NOMO-1 treated with DMSO at 0.1 percent for 48 hours (cell line): ENCODE measurements at regions not wholly inside any gene's neighbourhood (a gene's known extent, or its start where the extent isn't known, plus 50 kb on each side); places are given as distances from the start of the nearest gene placed in this dataset.
A peak's percentile ranks its signal among the peaks of the same experiment; 100 is the strongest.

Experiments used
- DNase-seq: peaks from one replicate; lab custom pipeline; 2025; ENCODE audit not compliant: unreplicated experiment; lab: John Stamatoyannopoulos, UW

- no peak for DNase-seq
Observed at GRCh38 chr7:12783421-12784095, 96.1 kb downstream of the ARL4A start.

GRCh38 chr7:12785473-12785872 is 98.0 kb downstream of the ARL4A start:
- no peak for DNase-seq

DNA sequence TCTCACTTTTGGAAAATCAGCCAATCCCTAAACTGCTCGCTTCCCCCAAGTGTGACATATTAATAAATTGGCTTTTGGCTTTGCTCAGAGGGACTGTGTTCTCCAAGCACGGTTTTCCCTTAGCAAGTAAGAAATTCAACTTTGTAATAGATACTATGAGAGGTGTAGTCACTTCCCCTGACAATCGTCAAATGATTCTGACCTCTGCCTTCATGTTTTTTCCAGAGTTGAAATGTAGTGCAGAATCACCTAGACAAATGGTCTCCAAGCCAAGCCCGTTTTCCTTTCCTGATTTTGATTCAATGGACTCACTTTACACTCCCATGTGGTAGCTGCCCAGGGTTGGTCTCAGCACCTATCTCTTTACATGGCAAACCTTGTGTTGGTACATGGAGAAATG is 99.1 kb downstream of the ARL4A start:
- DNase-seq, result no peak

DNA sequence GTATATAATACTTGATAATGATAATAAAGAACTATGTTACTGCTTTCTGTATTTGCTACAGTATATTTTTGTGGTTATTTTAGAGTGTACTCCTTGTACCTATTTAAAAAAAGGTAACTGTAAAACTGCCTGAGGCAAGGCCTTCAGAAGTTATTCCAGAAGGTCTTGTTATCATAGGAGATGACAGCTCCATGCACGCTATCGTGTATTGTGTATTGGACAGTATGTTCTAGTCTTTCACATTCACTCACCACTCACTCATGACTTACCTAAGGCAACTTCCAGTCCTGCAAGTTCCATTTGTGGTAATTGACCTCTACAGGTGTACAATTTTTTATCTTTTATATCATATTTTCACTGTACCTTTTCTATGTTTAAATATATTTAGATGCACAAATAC is 100.7 kb downstream of the ARL4A start:
- no peak for DNase-seq

DNA sequence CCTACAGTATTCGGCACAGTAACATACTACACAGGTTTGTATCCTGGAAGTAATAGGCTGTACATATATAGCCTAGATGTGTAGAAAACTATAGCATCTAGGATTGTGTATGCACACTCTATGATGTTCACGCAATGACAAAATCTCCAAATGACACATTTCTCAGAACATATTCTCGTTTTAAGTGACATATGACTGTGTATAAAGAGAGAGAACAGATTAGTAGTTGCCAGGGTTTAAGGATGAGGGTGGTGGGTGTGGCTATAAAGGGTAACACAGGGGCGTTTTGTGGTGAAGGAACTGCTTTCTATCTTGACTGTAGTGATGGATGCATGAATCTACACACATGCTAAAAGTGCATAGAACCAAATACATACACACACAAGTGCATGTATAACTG is 101.2 kb downstream of the ARL4A start:
- no peak for DNase-seq

DNA sequence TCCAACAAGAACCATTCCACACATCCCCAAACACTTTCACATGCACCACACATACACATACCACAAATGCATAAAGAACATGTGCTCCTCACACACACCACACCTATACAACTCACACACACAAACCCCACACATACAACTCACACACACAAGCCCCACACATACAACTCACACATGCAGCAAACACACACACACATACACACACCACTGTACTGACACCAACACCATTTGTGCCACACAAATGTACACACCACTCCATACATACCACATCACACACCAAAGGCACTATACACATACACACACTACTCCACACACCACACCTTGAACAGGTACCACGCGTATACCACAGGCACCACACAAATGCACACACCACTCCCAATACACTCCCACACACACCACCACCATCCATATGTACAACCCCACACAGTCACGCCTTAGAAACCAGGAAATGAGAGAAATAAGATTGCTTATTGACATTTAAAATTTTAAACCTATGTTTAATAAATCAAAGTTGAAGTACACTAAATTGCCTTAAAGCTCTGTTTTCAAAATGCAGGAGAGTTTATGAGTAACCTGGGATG is 107.4 kb downstream of the ARL4A start:
- DNase-seq, result no peak

DNA sequence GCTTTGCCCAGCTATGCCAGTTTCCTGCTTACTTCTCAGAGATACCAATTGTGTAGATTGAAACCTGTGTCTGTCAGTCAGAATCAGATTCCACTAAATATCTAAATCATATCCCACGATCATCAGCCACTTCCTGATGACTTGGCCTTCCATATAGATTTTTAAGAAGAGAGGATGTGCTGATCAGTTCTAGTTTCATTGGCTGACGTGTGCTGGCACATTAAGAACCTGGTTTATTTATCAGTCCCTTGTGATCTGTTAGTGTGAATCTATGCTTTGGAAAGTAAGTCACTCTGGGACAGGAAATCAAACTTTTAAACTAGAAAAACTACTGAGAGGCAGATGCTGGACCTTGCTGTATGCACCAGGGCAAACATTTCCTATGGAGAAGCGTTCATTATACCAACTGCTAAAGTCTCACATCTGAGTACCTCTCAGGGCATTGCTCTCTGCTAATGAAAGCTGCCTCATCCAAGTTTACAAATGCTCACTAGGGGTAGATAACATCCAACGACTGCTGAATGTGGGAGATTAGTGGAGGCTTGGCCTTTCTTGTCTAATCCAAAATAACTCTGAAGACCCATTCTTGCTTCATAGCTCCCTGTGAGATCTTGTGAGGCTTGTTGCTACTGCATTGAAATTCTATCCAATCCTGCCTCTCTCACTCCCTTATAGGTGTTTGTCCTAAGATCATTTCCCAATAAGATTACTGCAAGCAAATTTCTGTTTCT is 109.1 kb downstream of the ARL4A start:
- DNase-seq, result no peak

GRCh38 chr7:12800486-12800885 is 113.1 kb downstream of the ARL4A start:
- no peak for DNase-seq

GRCh38 chr7:12801107-12801506 is 113.7 kb downstream of the ARL4A start:
- no peak for DNase-seq

- DNase-seq, result no peak
Observed at GRCh38 chr7:12802070-12802469, 114.6 kb downstream of the ARL4A start.

GRCh38 chr7:12803542-12803941 is 116.1 kb downstream of the ARL4A start:
- no peak for DNase-seq

- DNase-seq, result no peak
Observed at GRCh38 chr7:12805518-12805928, 118.1 kb downstream of the ARL4A start.

DNA sequence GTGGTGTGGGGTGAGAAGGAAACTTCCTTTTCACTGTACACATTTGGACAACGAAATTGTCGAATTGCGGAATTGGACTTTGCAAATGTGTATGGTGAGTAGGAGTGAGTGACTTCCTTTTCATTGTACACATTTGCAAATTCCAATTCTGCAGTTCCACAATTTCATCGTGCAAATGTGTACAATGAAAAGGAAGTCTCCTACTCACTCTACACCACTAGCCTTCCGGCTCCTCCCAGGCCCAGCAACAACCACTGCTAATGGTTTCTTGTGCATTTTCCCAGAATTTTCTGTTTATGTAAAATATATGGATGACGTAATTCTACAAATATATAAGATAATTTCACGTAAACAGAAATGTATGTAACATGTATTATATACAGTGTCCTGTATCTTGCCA is 118.5 kb downstream of the ARL4A start:
- DNase-seq, result peak; percentile 57

- no peak for DNase-seq
Observed at GRCh38 chr7:12809476-12809875, 122.0 kb downstream of the ARL4A start.

DNA sequence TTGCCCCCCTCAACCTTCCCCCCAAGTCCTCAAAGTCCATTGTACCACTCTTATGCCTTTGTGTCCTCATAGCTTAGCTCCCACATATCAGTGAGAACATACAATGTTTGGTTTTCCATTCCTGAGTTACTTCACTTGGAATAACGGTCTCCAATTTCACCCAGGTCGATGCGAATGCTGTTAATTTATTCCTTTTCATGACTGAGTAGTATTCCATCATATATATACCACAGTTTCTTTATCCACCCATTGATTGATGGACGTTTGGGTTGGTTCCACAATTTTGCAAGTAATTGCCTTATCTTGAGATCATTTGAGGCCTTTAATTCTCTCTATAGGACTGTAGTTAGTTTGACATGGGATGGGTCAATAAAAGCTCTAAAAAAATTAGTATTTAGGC is 124.7 kb downstream of the ARL4A start:
- no peak for DNase-seq

GRCh38 chr7:12814107-12814506 is 126.7 kb downstream of the ARL4A start:
- no peak for DNase-seq

- no peak for DNase-seq
Observed at GRCh38 chr7:12814828-12815227, 127.4 kb downstream of the ARL4A start.

DNA sequence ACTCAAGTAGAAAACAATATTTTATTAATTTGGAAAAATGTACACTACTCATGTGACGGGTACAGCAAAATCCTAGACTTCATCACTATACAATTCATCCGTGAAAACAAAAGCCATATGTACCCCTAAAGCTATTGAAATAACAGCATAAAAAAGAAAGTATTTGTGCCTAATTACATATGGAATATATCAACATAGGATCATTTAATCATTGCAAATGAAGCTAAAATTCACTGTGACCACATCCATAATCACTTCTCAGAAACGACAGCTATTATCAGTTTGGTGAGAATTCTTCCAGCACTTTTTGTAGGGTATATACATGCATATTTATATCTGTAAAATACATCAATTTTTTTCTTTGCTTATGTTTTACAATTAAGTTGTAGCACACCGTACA is 128.0 kb downstream of the ARL4A start:
- DNase-seq, result no peak

- no peak for DNase-seq
Observed at GRCh38 chr7:12815871-12816270, 128.4 kb downstream of the ARL4A start.

GRCh38 chr7:12820777-12821176 is 133.3 kb downstream of the ARL4A start:
- no peak for DNase-seq

- no peak for DNase-seq
Observed at GRCh38 chr7:12821746-12822145, 134.3 kb downstream of the ARL4A start.

- no peak for DNase-seq
Observed at GRCh38 chr7:12826079-12826478, 138.6 kb downstream of the ARL4A start.
